BE2C (cell line): ENCODE measurements at regions not wholly inside any gene's neighbourhood (a gene's known extent, or its start where the extent isn't known, plus 50 kb on each side); places are given as distances from the start of the nearest gene placed in this dataset.

Source experiments
- DNase-seq: peaks from one replicate; pipeline ENCODE4 v3.0.0-alpha.2; 2020
- H3K27me3 ChIP-seq: fragments of 250-450 bp; sonication (Bioruptor Pico); 2 replicates; pipeline ENCODE4 v1.5.1; 2020; ENCODE audit warnings: mild to moderate bottlenecking
- H3K36me3 ChIP-seq: fragments of 250-450 bp; sonication (Bioruptor Pico); 2 replicates; pipeline ENCODE4 v1.5.1; 2020; ENCODE audit warnings: mild to moderate bottlenecking
- H3K4me1 ChIP-seq: fragments of 250-450 bp; sonication (Bioruptor Pico); 2 replicates; pipeline ENCODE4 v1.5.1; 2020
- H3K4me3 ChIP-seq: 2 replicates; pipeline ENCODE4 v1.5.1; 2011; ENCODE audit warnings: low read depth, low read length
- H3K9me3 ChIP-seq: fragments of 250-450 bp; sonication (Bioruptor Pico); 2 replicates; pipeline ENCODE4 v1.5.1; 2020
- CTCF ChIP-seq: IDR thresholded peaks from 2 replicates; pipeline ENCODE4 v1.5.1; 2012; ENCODE audit warnings: mild to moderate bottlenecking, low read depth, low read length

GRCh38 chr6:90722648-90723047 lies 135.8 kb upstream of the MAP3K7 start:
- no peak for TF ChIP-seq CTCF
- Histone ChIP-seq H3K4me3 (no peak overlapping the region), H3K4me1 (no peaks in the 10 kb centered on the region), H3K27me3 (no peaks in the 10 kb centered on the region), H3K36me3 (no peaks in the 10 kb centered on the region), H3K9me3 (no peaks in the 10 kb centered on the region)
- DNase-seq = no peak

GRCh38 chr6:90720404-90720803 lies 133.5 kb upstream of the MAP3K7 start:
- Histone ChIP-seq H3K36me3 (no peaks in the 10 kb centered on the region), H3K4me3 (no peak overlapping the region), H3K4me1 (no peaks in the 10 kb centered on the region), H3K27me3 (no peaks in the 10 kb centered on the region), H3K9me3 (no peaks in the 10 kb centered on the region)
- no peak for DNase-seq
- TF ChIP-seq CTCF = no peak

- H3K4me3 ChIP-seq = no peak overlapping the region
- H3K36me3 ChIP-seq = no peaks in the 10 kb centered on the region
- no peak for DNase-seq
- no peaks in the 10 kb centered on the region for H3K27me3 ChIP-seq
- TF ChIP-seq CTCF = no peak
- H3K9me3 ChIP-seq = no peaks in the 10 kb centered on the region
- no peaks in the 10 kb centered on the region for H3K4me1 ChIP-seq
These were observed 132.7 kb upstream of the MAP3K7 start for GRCh38 chr6:90719321-90720195.

GRCh38 chr6:90716376-90716775 lies 129.5 kb upstream of the MAP3K7 start:
- no peaks in the 10 kb centered on the region for H3K36me3 ChIP-seq
- no peaks in the 10 kb centered on the region for H3K4me1 ChIP-seq
- H3K9me3 ChIP-seq = no peaks in the 10 kb centered on the region
- H3K4me3 ChIP-seq = no peak overlapping the region
- no peak for DNase-seq
- no peak for TF ChIP-seq CTCF
- H3K27me3 ChIP-seq = no peaks in the 10 kb centered on the region

GRCh38 chr6:90715093-90715655 lies 128.3 kb upstream of the MAP3K7 start:
- Histone ChIP-seq H3K4me1 (no peaks in the 10 kb centered on the region), H3K4me3 (no peak overlapping the region), H3K27me3 (no peaks in the 10 kb centered on the region), H3K36me3 (no peaks in the 10 kb centered on the region), H3K9me3 (no peaks in the 10 kb centered on the region)
- no peak for DNase-seq
- no peak for TF ChIP-seq CTCF

- no peak overlapping the region for H3K4me3 ChIP-seq
- no peaks in the 10 kb centered on the region for H3K27me3 ChIP-seq
- TF ChIP-seq CTCF = no peak
- H3K4me1 ChIP-seq = no peaks in the 10 kb centered on the region
- DNase-seq = no peak
- no peaks in the 10 kb centered on the region for H3K36me3 ChIP-seq
- H3K9me3 ChIP-seq = no peaks in the 10 kb centered on the region
These were observed 127.4 kb upstream of the MAP3K7 start for GRCh38 chr6:90714319-90714718.
